GM18907 (cell line): ENCODE measurements at regions not wholly inside any gene's neighbourhood (a gene's known extent, or its start where the extent isn't known, plus 50 kb on each side); places are given as distances from the start of the nearest gene placed in this dataset.

Experiments
- ATAC-seq: cut with Tn5 transposase; IDR thresholded peaks from one replicate; pipeline ENCODE4 v1.9.1; 2021; ENCODE audit warnings: mild to moderate bottlenecking, moderate library complexity; ENCODE audit not compliant: unreplicated experiment

GRCh38 chr1:5575396-5575940 is 416.8 kb downstream of the NPHP4 start:
- ATAC-seq: no peak

GRCh38 chr1:5574641-5575040 is 417.6 kb downstream of the NPHP4 start:
- no peak for ATAC-seq

- no peak for ATAC-seq
Observed at GRCh38 chr1:5572794-5573193, 419.4 kb downstream of the NPHP4 start.

GRCh38 chr1:5571861-5572401 is 420.3 kb downstream of the NPHP4 start:
- no peak for ATAC-seq

- no peak for ATAC-seq
Observed at GRCh38 chr1:5571438-5571837, 420.8 kb downstream of the NPHP4 start.

GRCh38 chr1:5570931-5571330 is 421.3 kb downstream of the NPHP4 start:
- ATAC-seq: no peak

- no peak for ATAC-seq
Observed at GRCh38 chr1:5568321-5568720, 423.9 kb downstream of the NPHP4 start.

- no peak for ATAC-seq
Observed at GRCh38 chr1:5567839-5568238, 424.4 kb downstream of the NPHP4 start.

GRCh38 chr1:5566924-5567323 is 425.3 kb downstream of the NPHP4 start:
- ATAC-seq: no peak

GRCh38 chr1:5565281-5566125 is 426.7 kb downstream of the NPHP4 start:
- no peak for ATAC-seq

GRCh38 chr1:5564578-5565257 is 427.5 kb downstream of the NPHP4 start:
- no peak for ATAC-seq

GRCh38 chr1:5563861-5564577 is 428.2 kb downstream of the NPHP4 start:
- ATAC-seq: no peak

GRCh38 chr1:5562769-5563168 is 429.5 kb downstream of the NPHP4 start:
- no peak for ATAC-seq

GRCh38 chr1:5562331-5562730 is 429.9 kb downstream of the NPHP4 start:
- ATAC-seq: no peak

GRCh38 chr1:5559078-5559477 is 433.1 kb downstream of the NPHP4 start:
- no peak for ATAC-seq

GRCh38 chr1:5555853-5556252 is 436.4 kb downstream of the NPHP4 start:
- ATAC-seq: no peak

- ATAC-seq: no peak
Observed at GRCh38 chr1:5554784-5555183, 437.4 kb downstream of the NPHP4 start.

GRCh38 chr1:5554111-5554510 is 438.1 kb downstream of the NPHP4 start:
- ATAC-seq: no peak

- ATAC-seq: no peak
Observed at GRCh38 chr1:5552787-5553484, 439.3 kb downstream of the NPHP4 start.

- no peak for ATAC-seq
Observed at GRCh38 chr1:5551274-5551975, 440.8 kb downstream of the NPHP4 start.
